K562 (cell line): ENCODE measurements at regions not wholly inside any gene's neighbourhood (a gene's known extent, or its start where the extent isn't known, plus 50 kb on each side); places are given as distances from the start of the nearest gene placed in this dataset.

Experiments
- KDM1A ChIP-seq, 2 experiments: fragments of 450-650 bp; IDR thresholded peaks; 2 replicates each; pipeline ENCODE4 v1.6.1; 2016; ENCODE audit warnings: mild to moderate bottlenecking in 2 of 2
- NBN ChIP-seq: fragments of 450-650 bp; IDR thresholded peaks from 2 replicates; pipeline ENCODE4 v1.6.1; 2016; ENCODE audit warnings: low read depth, mild to moderate bottlenecking
- NFYB ChIP-seq: IDR thresholded peaks from 2 replicates; pipeline ENCODE4 v1.6.1; 2011; ENCODE audit warnings: mild to moderate bottlenecking, moderate library complexity; ENCODE audit not compliant: insufficient read length; ENCODE audit errors: extremely low read depth
- SETDB1 ChIP-seq: IDR thresholded peaks from one replicate; pipeline ENCODE4 v1.6.1; 2012; ENCODE audit warnings: low read length, control low read depth, inconsistent platforms
- STAT5B ChIP-seq: fragments of 250-450 bp; sonication (Bioruptor Pico); IDR thresholded peaks from 2 replicates; pipeline ENCODE4 v1.8.0; 2021; ENCODE audit warnings: mild to moderate bottlenecking, inconsistent platforms
- TBP ChIP-seq: optimal IDR thresholded peaks from 2 replicates; pipeline ENCODE3; 2011; ENCODE audit warnings: low read depth, low read length, improper control_type of control experiment
- USF1 ChIP-seq: sonication (generic); formaldehyde crosslinking; IDR thresholded peaks from 2 replicates; pipeline ENCODE4 v1.9.0; 2022; ENCODE audit warnings: mild to moderate bottlenecking, missing genetic modification reagents
- ZNF184 ChIP-seq: sonication (generic); formaldehyde crosslinking; IDR thresholded peaks from 2 replicates; pipeline ENCODE4 v1.5.0; 2020; ENCODE audit warnings: missing genetic modification reagents
- ZNF347 ChIP-seq: fragments of 450-650 bp; formaldehyde crosslinking; IDR thresholded peaks from 2 replicates; pipeline ENCODE4 v1.4.0; 2020; ENCODE audit warnings: low read depth, mild to moderate bottlenecking, moderate library complexity
- TF ChIP-seq, protein P1 (sequence below), 3 experiments: IDR thresholded peaks in 2 of 3; conservative IDR thresholded peaks in 1 of 3; 2 replicates each; pipeline ENCODE4 v1.5.1; 2011 to 2012; ENCODE audit warnings: low read length in 3 of 3, mild to moderate bottlenecking in 3 of 3, control low read depth in 2 of 3, improper control_type of control experiment in 1 of 3, inconsistent platforms in 1 of 3, low read depth in 1 of 3, mixed read lengths in 1 of 3, moderate library complexity in 1 of 3; ENCODE audit not compliant: insufficient read depth in 2 of 3

DNA sequence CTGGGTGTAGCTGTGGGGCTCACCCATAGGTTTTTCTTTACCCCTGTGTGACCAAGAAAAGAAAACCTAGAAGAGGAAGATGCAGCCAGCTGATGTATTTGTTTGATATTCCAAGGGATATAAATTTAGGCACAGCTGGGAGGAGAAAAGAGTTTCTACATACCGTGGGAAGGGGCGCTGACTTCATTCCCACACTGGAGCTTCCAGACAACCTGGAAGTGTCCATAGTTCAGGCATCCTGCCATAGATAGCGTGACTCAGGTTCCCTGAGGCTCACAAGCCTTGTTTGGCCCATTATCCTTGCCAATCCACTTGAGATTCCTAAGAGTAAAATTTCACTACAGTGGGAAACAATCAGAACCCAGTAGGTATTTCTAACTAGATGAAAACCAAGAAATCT is 371.7 kb upstream of the NRP1 start:
- TF ChIP-seq STAT5B (CRISPR knock-in tag): no peak
- TF ChIP-seq TBP: no peak
- TF ChIP-seq NBN: no peak
- TF ChIP-seq KDM1A (IDR thresholded peaks at IDR 0.05): no peak
- no peak for TF ChIP-seq ZNF184 (CRISPR knock-in tag)
- no peak for TF ChIP-seq USF1 (CRISPR knock-in tag)
- TF ChIP-seq, protein P1, sequence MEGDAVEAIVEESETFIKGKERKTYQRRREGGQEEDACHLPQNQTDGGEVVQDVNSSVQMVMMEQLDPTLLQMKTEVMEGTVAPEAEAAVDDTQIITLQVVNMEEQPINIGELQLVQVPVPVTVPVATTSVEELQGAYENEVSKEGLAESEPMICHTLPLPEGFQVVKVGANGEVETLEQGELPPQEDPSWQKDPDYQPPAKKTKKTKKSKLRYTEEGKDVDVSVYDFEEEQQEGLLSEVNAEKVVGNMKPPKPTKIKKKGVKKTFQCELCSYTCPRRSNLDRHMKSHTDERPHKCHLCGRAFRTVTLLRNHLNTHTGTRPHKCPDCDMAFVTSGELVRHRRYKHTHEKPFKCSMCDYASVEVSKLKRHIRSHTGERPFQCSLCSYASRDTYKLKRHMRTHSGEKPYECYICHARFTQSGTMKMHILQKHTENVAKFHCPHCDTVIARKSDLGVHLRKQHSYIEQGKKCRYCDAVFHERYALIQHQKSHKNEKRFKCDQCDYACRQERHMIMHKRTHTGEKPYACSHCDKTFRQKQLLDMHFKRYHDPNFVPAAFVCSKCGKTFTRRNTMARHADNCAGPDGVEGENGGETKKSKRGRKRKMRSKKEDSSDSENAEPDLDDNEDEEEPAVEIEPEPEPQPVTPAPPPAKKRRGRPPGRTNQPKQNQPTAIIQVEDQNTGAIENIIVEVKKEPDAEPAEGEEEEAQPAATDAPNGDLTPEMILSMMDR (IDR thresholded peaks at IDR 0.05 in 2 of 3, conservative IDR thresholded peaks at IDR 0.05 in 1 of 3; ENCODE audit: insufficient read depth in 2 of 3, low read depth in 1 of 3, low read length in 3 of 3): no peak
- TF ChIP-seq SETDB1: no peak
- no peak for TF ChIP-seq ZNF347 (CRISPR knock-in tag)
- TF ChIP-seq NFYB: no peak
